GM19438 (cell line): ENCODE measurements at regions not wholly inside any gene's neighbourhood (a gene's known extent, or its start where the extent isn't known, plus 50 kb on each side); places are given as distances from the start of the nearest gene placed in this dataset.

ENCODE experiments used
- ATAC-seq: cut with Tn5 transposase; IDR thresholded peaks from one replicate; pipeline ENCODE4 v1.9.1; 2021; ENCODE audit warnings: low read depth; ENCODE audit not compliant: unreplicated experiment

DNA sequence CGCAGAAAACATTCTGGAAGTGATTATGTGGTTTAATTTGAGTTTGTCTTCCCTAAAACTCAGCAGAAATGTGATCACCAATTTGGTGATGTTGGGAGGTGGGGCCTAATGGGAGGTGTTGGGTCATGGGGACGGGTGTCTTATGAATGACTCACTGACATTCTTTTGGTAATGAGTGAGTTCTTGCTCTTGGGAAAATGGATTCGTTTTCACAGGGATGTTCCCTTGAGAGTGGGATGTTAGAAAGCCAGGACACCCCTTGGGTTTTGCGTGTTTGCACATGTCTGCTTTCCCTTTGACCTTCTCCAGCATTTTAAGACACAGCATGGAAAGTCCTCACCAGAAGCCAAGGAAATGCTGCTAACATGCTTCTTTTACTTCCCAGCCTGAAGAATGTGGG is 321.5 kb upstream of the NT5C1B start:
- no peak for ATAC-seq

DNA sequence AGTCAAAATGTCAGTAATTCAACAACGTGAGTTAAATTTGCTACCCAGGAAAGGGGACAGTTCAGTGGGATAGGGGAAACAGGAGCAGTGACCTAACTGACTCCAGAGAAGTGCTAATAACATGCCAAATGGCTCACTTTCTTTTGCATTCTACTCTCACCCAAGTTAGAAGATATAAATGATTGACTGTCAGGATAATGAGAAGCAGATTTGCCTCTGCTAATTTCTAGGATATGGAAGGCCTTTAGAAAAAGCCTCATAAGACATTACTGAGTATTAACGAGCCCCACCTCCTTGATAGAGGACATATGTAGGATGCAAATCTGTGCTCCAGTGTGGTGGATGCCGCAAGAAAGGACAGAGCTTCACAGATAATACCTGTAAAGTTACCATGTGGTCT is 318.6 kb upstream of the NT5C1B start:
- no peak for ATAC-seq

DNA sequence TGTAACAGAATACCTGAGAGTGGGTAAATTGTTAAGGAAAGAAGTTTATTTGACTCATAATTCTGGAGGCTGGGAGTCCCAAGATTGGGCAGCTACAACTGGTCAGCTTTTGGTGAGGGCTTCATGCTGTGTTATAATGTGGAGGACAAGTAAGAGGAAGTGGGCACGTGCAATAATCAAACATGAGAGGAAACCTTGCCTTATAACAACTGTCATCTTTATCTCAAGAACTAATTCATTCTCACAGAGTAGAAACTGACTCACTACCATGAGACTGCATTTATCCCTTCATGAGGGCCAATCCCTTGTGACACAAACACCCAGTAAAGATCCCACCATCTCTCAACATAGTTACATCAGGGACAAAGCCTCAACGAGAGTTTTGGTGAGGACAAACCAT is 318.1 kb upstream of the NT5C1B start:
- no peak for ATAC-seq

DNA sequence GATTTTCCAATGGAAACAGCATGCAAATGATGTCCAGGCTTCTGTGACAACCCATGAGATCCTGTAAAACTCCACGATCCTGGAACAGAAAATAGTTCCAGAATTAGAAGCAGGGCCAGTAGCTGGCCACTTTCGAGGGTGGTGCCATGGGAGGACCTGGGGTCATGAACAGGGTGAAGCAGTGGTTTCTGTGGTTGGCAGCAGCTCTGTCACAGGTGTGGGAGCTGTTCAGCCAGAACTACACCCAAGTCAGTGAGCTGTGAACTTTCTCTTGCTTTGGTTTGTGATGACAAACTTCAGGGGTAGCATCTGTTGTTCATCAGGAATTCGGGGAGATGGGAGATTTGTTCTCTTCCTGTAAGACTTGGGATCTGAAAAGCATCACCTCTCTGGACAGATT is 314.4 kb upstream of the NT5C1B start:
- peak; percentile 96 for ATAC-seq

DNA sequence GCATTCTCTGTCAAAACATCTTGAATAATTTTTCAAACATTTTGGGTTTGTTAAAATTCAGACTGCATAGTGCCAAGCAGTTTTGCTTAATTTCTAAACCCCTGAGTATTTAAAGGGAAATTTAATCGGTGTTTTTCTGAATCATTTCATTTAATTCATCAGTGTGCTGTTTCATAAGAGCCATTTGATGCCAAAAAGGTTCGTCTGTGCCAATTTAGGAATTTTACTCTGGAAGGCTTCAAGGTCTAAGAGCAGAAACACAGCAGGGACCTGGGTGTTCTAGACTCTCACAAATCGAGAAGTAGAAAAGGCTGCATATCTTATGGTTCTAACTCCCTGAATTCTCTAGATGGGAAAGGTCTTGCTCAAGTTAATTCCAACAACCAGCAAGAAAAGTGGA is 311.9 kb upstream of the NT5C1B start:
- ATAC-seq = no peak

DNA sequence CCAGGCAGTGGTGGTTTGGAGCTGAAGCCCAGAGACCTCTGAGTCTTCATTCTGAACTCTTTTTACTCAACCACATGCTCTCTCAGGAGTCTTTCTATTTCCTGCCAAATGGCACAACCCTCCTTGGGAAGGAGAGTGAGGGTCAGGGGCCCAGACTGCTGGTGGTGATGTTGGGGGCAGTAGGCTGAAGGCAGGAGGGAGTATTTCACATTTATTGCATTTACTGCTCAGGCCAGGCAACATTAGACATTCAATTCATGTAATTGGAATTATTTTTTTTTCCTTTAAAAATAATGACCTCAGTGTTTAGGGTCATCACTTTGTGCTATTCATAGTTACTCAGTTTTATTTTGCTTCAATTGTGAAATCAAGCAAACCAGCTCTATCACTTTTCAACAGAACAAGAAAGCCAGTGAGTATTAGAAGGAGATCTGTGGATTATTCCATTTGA is 311.3 kb upstream of the NT5C1B start:
- ATAC-seq = no peak

DNA sequence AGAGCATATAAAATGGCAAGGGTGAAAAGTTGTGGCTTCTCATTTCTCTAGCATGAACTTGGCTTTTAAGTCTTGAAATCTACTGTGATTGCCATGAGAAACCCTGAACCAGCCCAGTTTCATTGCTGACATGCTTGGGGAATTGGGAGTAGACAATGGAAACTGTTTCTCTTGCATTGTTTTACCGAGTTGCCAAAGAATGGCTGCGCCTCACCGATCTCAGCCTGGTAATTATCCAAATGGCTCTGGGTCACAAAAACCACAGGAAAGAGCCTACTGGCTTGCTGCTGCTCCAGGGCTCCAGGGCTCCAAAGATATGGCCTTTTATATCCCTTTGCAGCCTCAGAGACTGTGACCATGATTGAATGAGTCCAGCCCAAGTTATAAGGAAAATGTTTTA is 310.4 kb upstream of the NT5C1B start:
- no peak for ATAC-seq

DNA sequence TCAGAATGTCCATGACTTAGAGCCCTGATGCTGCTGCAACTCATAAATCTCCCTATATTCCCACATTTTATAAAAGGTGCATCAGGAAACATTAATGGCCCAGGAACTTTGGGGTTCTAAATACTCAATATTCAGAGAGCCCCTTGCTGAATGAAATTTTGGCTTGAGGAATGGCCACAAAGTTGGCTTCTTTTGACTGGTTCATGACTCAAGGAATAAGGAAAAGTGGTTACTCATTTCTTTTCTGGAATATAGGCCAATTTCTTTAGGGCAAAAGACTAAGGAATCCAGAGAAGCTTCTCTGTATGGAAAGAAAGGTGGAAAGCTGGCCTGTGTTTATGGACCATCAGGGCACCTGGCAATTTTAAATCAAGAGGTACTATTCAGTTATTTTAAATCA is 308.9 kb upstream of the NT5C1B start:
- no peak for ATAC-seq

DNA sequence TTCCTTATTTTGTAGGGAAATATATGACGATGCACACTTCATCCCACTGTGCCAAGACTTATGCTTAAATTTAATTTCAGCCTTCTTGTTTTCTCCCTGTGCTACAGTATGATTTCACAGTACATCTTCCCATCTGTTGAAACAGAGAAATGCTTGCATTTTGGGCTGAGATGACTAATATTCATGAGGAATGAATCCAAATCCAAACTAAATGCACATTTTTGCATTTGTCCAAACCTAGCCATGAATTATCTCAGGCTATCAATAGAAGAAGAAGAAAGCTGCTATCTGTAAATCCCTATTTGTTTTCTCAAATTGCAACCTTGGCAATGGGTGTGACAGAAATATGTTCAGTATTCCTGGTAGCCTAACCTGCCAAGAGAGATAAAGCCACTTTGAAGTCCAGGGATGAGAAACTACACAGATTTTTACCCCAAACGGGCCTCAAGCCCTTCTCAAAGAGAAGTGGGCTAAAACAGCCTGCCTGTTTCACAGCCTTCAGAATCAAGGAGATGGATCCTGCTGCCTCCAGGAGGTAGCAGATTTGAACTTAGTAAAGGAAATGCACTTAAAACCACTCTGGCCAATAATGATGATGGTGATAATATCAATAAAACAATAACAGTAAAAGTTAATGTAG is 306.9 kb upstream of the NT5C1B start:
- ATAC-seq = no peak

DNA sequence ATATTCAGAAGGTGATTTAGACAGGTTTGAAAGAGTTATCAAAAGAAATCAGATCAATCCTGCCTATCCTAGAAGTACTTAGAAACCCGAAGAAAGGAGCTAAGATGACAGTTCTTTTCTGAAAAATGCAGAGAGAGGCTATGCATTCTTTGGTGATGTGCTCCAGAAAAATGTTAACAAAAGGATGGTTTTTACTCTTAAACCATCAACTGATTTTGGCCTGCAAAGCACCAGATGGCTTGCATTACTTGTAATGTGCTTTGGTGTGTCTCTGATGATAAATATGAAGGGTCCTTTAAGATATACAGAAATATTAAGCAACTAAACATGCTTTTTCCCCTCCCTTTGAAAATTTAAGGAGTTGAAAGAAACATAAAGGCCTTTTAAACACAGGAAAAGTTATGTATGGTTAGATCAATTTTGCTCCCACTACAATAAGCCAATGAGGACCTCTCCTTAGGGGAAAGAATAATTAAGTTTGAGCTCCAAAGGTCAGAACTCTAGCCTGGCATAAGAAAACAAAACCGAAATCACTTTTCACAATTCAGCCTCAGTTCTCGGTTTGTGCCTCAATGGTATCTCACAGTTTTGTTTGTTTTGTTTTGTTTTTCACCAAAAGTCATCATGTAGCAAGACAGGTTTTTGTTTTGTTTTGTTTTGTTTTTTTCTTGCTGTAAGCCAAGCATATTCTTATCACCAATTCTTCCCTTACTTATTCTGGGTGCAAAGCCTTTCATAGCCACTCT is 302.4 kb upstream of the NT5C1B start:
- no peak for ATAC-seq

DNA sequence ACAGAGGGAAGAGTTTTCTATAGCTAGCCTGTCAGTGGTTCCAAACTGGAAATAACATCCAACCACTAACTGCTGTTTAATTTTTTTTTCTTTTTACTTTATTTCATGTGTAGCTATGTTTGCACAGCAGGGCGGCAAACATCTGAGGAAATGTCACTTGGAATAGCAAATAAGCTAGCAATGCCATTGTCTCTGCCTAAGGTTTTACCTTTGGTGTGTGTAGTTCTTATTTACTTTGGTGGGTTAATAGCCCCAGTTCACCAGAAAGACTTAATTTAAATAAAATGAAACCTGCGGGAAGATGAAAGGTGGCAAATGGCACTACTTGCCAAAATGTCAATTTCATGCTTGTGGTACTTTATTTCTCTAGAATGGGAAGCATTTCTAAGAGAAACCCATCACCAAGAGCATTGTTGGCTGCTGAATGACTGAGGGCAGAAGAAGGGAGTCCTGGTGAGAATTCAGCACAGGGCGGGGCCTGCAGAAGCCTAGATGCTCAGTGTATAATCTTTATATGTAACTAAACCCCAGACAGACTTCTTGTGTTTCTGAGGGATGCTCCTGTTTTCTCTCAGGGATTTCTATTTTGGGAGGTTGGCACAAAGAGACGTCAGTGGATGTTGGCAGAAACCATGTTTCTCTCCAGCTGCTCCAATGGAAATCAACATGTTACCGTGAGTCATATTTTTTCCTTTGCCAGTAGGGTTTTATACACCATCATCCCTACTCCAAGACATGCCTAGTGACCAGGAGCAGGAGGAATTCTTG is 300.4 kb upstream of the NT5C1B start:
- no peak for ATAC-seq

DNA sequence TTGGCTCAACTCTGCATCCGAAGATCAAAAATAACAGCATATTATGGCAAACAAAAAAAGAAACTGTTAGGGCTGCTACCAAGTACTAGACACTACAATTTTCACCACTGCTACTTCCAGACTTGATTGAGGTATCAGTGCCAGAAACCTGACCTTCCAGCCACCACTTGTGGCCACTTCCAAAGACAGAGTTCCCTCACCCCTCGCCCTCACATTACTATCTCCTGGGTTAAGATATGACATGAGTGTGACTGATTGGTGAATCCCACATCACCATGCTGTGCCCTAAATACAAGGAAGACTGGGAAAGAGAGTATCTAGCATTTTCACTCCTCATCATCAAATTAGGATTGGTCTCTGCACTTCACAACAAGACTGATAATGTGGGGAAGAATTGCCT is 296.1 kb upstream of the NT5C1B start:
- no peak for ATAC-seq

DNA sequence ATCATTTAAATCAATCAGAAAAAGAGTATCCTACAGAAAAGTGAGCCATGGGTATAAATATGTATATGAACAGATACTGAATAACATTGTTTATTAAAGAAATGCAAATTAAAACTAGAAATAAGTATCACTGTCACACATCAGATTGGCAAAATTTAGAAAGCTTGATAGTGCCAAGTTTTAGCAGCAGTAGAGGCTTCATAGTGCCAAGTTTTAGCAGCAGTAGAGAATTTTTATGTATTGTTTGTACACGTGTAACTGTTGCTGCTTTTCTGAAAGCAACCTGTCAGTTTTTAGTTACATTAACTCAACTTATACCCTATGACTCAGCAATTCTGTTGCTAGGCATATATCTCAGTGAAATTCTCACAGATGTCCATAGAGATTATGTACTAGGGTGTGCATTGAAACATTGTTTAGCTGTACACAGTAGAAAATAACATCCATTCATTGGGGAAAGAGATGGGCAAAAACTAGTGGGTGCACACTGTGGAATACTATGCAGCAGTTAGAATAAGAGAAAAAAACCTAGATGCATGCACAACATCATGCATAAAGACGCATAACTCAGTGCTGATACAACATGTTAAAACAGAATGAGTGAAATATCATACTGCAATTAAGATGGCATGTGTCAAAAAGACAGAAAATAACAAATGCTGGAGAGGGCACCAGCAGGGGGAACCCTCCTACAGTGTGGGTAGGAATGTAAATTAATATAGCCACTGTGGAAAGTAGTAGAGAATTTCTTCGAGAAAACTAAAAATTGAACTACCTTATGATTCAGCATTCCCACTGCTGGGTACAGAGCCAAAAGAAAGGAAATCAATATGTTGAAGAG is 294.5 kb upstream of the NT5C1B start:
- no peak for ATAC-seq

DNA sequence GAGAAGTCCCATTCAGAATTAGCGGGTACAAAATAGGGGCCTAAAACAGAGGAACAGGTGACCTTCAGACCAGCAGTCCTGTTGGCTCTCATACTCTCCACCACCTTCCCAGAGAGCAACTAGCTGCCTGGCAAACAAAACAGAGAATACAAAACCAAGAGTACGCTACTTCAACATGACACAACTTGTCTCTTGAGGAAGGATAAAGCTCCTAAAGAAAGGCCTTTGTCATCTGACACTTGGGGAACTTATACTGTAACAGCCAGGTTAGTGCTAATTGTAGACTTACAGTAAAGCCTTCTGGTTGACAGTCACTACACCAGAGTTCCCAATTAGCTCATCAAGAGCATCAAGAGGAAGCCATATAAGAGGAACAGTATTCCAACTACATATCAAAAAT is 282.1 kb upstream of the NT5C1B start:
- no peak for ATAC-seq

DNA sequence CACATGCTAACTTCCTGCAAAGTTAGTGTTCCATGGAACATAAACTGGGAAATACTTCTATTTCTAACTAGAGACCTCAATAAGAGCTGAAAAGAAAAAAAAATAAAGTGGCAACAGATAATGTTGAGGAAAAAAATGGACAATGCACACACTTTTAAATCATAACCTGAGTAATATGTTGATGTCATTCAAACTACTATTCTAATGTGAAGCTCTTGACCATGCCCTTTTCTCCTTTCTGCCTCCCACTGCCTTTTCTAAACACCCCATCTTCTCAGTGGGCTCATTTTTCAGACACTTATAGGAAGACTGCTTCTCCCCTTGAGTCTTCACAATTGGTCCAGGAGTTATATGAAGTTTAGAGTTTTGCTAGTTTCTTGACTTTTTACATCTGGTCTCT is 280.9 kb upstream of the NT5C1B start:
- ATAC-seq = no peak

DNA sequence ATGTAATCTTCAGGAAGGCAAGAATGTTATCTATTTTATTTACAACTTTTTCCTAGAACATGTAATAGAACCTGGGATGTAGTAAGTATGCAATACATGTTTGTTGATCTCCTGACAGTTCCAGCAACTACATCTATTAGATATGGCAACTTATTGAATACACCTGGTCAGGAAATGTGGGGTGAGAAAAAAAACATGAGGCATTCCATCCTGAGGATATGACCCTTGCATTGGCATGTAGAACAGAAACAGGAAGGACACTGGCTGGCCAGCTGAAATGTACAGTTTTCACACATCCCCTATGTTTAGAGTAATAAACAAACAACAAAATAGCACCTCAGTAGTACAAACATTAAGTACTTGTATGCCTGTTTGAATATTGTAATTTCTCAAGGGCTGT is 272.6 kb upstream of the NT5C1B start:
- no peak for ATAC-seq

DNA sequence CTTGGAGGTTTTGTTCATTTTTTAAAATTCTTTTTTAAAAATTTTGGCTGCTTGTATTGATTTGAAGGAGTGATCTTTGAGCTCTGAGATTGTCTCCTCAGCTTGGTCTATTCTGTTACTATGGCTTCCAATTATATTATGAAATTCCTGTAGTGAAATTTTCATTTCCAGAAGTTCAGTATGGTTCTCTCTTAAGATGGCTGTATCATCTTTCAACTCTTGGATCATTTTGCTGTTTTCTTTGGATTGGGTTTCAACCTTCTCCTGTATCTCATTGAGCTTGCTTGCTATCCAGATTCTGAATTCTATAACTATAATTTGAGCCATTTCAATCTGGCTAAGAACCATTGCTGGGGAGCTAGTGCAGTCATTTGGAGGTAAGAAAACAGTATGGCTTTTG is 270.8 kb upstream of the NT5C1B start:
- ATAC-seq = no peak

DNA sequence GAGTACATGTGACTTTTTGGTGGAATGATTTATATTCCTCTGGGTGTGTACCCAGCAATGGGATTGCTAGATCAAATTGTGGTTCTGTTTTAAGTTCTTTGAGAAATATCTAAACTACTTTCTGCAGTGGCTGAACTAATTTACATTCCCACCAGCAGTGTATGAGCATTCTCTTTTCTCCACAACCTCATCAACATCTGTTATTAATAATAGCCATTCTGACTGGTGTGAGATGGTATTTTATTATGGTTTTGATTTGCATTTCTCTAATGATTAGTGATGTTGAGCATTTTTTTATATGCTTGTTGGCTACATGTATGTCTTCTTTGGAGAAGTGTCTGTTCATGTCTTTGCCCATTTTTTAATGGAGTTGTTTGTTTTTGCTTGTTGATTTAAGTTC is 267.4 kb upstream of the NT5C1B start:
- no peak for ATAC-seq

DNA sequence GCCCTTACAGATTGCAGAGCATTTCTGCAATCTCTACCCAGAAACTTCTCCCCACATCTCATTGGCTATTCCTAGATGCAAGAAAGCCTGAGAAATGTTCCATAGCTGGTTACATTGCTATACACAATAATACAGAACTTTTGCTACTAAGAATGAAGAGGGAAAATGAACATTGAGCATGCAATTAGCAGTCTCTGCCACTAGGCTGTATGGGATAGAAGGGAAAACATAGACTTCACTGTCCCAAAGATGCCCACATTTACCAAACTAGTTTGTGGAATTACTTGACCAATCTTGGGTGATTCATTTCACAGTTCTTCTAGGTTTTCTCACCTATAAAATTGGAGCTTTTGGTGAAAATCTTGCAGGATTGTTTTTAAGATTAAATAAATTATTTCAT is 265.7 kb upstream of the NT5C1B start:
- ATAC-seq = no peak

DNA sequence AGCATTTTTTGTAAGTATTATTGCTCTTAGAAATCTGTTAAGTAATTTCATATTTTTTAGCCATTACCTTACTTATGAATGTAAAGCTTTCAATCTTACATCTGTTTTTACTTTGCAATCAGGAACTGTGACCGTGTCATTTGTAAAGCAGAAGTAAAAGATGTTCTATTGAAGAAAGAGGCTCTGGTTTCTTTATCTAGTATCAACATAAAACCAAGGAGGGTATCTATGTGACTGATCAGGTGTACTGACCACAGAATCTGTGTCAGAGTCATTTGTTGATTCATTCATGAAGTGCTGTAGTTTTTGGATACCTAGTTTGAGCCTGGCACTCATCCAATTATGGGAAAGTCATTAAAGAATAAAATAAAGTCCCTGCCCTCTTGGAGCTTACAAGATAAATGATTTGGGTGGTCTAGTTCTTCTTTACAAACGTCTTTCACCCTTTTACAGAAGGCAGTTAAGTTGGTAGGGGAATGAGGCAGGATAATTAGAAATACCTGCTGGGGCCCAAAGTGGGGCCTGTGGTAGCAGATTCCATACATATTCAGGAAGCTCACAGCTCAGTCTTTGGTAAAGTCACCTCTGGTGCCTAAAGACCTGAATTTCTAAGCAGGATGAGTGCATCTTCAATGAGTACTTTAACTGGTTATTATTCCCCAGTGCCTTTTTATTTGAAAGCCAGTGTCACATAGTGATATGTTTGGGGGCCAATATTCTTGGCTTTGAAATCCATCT is 260.6 kb upstream of the NT5C1B start:
- ATAC-seq = no peak
